SH-SY5Y (cell line): ENCODE measurements at regions not wholly inside any gene's neighbourhood (a gene's known extent, or its start where the extent isn't known, plus 50 kb on each side); places are given as distances from the start of the nearest gene placed in this dataset.

Experiments
- GATA2 ChIP-seq: IDR thresholded peaks from 2 replicates; pipeline ENCODE4 v1.6.1; 2011; ENCODE audit warnings: mild to moderate bottlenecking, low read depth, low read length
- GATA3 ChIP-seq: IDR thresholded peaks from 2 replicates; pipeline ENCODE4 v1.6.1; 2011; ENCODE audit warnings: low read depth, mild to moderate bottlenecking, low read length, moderate library complexity

- TF ChIP-seq GATA2 (no peak), GATA3 (no peak)
Observed at GRCh38 chr12:83979785-83980184, 932.8 kb downstream of the SLC6A15 start.
